RWPE2 (cell line): ENCODE measurements at regions not wholly inside any gene's neighbourhood (a gene's known extent, or its start where the extent isn't known, plus 50 kb on each side); places are given as distances from the start of the nearest gene placed in this dataset.
"Not testable (repeated sequence)": the region's sequence is repeated elsewhere in the genome, so short reads cannot be mapped to it uniquely, and the experiment has no call there.

Experiments
- ATAC-seq: fragments of 200-7000 bp; cut with Tn5 transposase; 3 replicates; pipeline ENCODE4 v1.9.1; 2021; ENCODE audit warnings: low read depth
- DNase-seq: peaks from one replicate; pipeline ENCODE4 v3.0.0-alpha.2; 2020; ENCODE audit warnings: low spot score
- H3K27ac ChIP-seq: fragments of 450-650 bp; 2 replicates; pipeline ENCODE4 v1.5.1; 2017; ENCODE audit warnings: mild to moderate bottlenecking; ENCODE audit not compliant: poor library complexity, severe bottlenecking
- H3K27me3 ChIP-seq: fragments of 250-450 bp; sonication (Bioruptor Pico); 2 replicates; pipeline ENCODE4 v1.5.1; 2021; ENCODE audit warnings: mild to moderate bottlenecking, moderate library complexity; ENCODE audit not compliant: insufficient read depth, poor library complexity, severe bottlenecking
- H3K36me3 ChIP-seq: fragments of 250-450 bp; sonication (Bioruptor Pico); 2 replicates; pipeline ENCODE4 v1.5.1; 2020; ENCODE audit warnings: low read depth, mild to moderate bottlenecking, moderate library complexity
- H3K4me1 ChIP-seq: fragments of 250-450 bp; sonication (Bioruptor Pico); 2 replicates; pipeline ENCODE4 v1.5.1; 2021; ENCODE audit warnings: mild to moderate bottlenecking, moderate library complexity; ENCODE audit not compliant: insufficient read depth, poor library complexity, severe bottlenecking
- H3K4me3 ChIP-seq: fragments of 250-450 bp; sonication (Bioruptor Pico); 2 replicates; pipeline ENCODE4 v1.5.1; 2021; ENCODE audit warnings: mild to moderate bottlenecking, moderate library complexity; ENCODE audit not compliant: severe bottlenecking
- H3K9me3 ChIP-seq: fragments of 250-450 bp; sonication (Bioruptor Pico); 2 replicates; pipeline ENCODE4 v1.5.1; 2021; ENCODE audit warnings: mild to moderate bottlenecking, moderate library complexity; ENCODE audit not compliant: severe bottlenecking
- CTCF ChIP-seq: fragments of 450-650 bp; IDR thresholded peaks from one replicate; pipeline ENCODE4 v1.5.1; 2017; ENCODE audit warnings: mild to moderate bottlenecking, moderate library complexity; ENCODE audit not compliant: poor library complexity, severe bottlenecking

DNA sequence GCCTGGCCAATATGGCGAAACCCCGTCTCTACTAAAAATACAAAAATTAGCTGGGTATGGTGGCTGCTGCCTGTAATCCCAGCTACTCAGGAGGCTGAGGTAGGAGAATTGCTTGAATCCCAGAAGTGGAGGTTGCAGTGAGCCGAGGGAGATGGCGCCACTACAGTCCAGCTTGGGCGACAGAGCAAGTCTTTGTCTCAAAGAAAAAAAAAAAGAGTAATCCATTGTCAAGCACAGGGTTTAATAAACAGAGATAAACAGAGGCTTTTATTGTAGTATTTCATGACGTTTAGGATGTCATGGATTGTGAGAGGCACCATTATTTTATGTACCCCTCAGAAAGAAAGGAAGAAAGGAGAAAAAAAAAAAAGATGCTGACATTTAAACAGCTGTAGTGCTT lies 75.2 kb upstream of the RNU2-1 start:
- H3K27me3 ChIP-seq = no peaks in the 10 kb centered on the region

GRCh38 chr17:43304792-43305191 lies 71.0 kb upstream of the RNU2-1 start:
- not testable (repeated sequence) for DNase-seq

More for the DNA sequence above, 75.2 kb upstream of the RNU2-1 start:
- DNase-seq (no peak), ATAC-seq (no peak)
- H3K4me1 ChIP-seq = no peaks in the 10 kb centered on the region
- no peaks in the 10 kb centered on the region for H3K36me3 ChIP-seq
- H3K4me3 ChIP-seq = no peak overlapping the region
- H3K9me3 ChIP-seq = no peaks in the 10 kb centered on the region
- H3K27ac ChIP-seq = no peak overlapping the region
- no peak for TF ChIP-seq CTCF

DNA sequence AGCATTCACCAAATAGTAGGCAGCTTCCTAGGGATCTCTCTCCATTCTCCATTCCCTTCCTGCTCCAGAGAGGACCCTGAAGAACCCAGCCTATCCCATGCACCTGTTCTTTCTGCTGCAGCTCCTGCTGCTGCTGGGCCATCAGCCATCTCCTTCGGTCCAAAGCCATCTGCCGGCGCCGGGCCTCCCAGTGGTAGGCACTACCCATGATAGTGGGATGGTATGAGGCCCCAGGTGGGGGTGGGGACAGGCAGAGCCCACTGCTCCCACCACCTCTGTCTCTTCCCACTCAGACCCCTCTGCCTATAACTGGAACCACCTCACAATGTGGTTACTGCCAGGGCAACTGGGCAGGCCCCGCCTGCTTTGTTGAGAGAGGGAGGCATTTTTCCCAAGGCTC lies 69.3 kb upstream of the RNU2-1 start:
- not testable (repeated sequence) for ATAC-seq, H3K27me3 ChIP-seq, H3K27ac ChIP-seq, DNase-seq, H3K4me3 ChIP-seq, H3K9me3 ChIP-seq, H3K36me3 ChIP-seq, H3K4me1 ChIP-seq

More at GRCh38 chr17:43304792-43305191, 71.0 kb upstream of the RNU2-1 start:
- not testable (repeated sequence) for ATAC-seq, H3K27ac ChIP-seq, H3K9me3 ChIP-seq, H3K4me1 ChIP-seq, H3K4me3 ChIP-seq, H3K36me3 ChIP-seq, H3K27me3 ChIP-seq

- DNase-seq, H3K4me1 ChIP-seq, H3K36me3 ChIP-seq, H3K4me3 ChIP-seq, ATAC-seq, H3K9me3 ChIP-seq, H3K27ac ChIP-seq, H3K27me3 ChIP-seq: not testable (repeated sequence)
These were observed 65.7 kb upstream of the RNU2-1 start for GRCh38 chr17:43299300-43300076.

DNA sequence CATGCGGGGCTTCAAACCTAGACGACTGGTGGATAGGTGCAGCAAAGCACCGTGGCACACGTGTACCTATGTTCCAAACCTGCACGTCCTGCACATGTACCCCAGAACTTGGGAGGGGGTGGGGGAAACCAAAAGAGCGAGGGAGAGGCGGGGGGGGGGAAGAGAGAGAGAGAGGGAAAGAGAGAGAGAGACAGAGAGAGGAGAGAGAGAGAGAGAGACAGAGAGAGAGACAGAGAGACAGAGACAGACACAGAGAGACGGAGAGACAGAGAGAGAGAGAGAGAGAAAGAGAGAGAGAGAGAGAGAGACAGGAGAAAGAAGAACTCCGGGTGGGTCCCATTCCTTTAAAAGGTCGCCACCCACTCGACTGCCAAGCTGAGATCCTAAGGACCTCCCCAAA lies 55.9 kb upstream of the RNU2-1 start:
- not testable (repeated sequence) for H3K9me3 ChIP-seq, H3K36me3 ChIP-seq, H3K4me3 ChIP-seq, H3K27ac ChIP-seq, ATAC-seq, H3K4me1 ChIP-seq, DNase-seq, H3K27me3 ChIP-seq

GRCh38 chr17:43283606-43284005 lies 49.8 kb upstream of the RNU2-1 start:
- not testable (repeated sequence) for H3K36me3 ChIP-seq, H3K4me3 ChIP-seq, H3K4me1 ChIP-seq, H3K27me3 ChIP-seq, DNase-seq, H3K9me3 ChIP-seq, H3K27ac ChIP-seq, ATAC-seq
